NCI-H460 (cell line): ENCODE measurements at regions not wholly inside any gene's neighbourhood (a gene's known extent, or its start where the extent isn't known, plus 50 kb on each side); places are given as distances from the start of the nearest gene placed in this dataset.
"Not testable (repeated sequence)": the region's sequence is repeated elsewhere in the genome, so short reads cannot be mapped to it uniquely, and the experiment has no call there.

Experiments
- DNase-seq: peaks from one replicate; pipeline ENCODE4 v3.0.0-alpha.2; 2016; ENCODE audit warnings: low read depth; ENCODE audit errors: extremely low read depth

- DNase-seq, result not testable (repeated sequence)
Measured at GRCh38 chrY:5877617-5878016, 368.4 kb upstream of the TSPY2 start.

- peak; percentile 0 for DNase-seq
Measured at GRCh38 chrY:5890655-5891054, 355.4 kb upstream of the TSPY2 start.

DNA sequence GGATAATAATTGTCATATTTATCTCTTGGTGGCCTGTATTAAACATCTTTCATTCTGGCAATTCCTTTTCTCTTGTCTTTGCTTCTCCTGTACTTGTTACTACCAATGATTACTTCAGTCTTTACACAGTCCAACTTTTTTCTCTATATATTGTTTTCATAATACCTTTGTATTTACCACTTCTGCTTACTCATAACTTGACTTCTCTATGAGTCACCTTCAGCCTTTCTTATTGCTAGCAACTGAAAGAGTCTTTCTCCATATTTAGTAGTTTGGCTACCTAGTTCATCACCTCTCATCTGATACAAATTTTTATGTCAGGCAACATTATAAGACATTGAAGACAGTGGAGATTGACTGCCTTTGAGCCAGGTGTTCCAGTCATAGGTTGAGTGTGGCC, 349.3 kb upstream of the TSPY2 start:
- not testable (repeated sequence) for DNase-seq

- not testable (repeated sequence) for DNase-seq
Measured at GRCh38 chrY:5908696-5909494, 337.1 kb upstream of the TSPY2 start.

GRCh38 chrY:5938442-5938841, 307.6 kb upstream of the TSPY2 start:
- DNase-seq, result not testable (repeated sequence)

GRCh38 chrY:5946380-5947119, 299.5 kb upstream of the TSPY2 start:
- DNase-seq, result not testable (repeated sequence)

- DNase-seq, result not testable (repeated sequence)
Measured at GRCh38 chrY:5967019-5967418, 279.0 kb upstream of the TSPY2 start.

DNA sequence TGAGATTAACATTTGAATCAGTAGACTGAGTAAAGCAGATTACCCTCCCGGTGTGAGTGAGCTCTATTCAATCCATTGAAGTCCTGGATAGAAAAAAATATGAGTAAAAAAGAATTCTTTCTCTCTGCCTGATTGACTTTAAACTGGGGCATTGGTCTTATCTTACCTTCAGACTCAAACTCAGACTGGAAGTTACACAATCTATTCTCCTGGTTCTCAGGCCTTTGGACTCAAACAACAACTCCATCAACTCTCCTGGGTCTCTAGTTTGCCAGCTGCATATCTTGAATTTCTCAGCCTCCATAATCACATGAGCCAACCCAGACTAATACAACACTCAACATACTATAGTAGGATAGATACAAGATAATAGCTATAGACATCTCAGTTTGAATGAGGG, 255.4 kb upstream of the TSPY2 start:
- not testable (repeated sequence) for DNase-seq
